HG03469 (cell line): ENCODE measurements at regions not wholly inside any gene's neighbourhood (a gene's known extent, or its start where the extent isn't known, plus 50 kb on each side); places are given as distances from the start of the nearest gene placed in this dataset.
"Not testable (repeated sequence)": the region's sequence is repeated elsewhere in the genome, so short reads cannot be mapped to it uniquely, and the experiment has no call there.

Experiments used
- ATAC-seq: cut with Tn5 transposase; IDR thresholded peaks from one replicate; pipeline ENCODE4 v1.9.1; 2021; ENCODE audit warnings: mild to moderate bottlenecking, moderate library complexity, moderate number of reproducible peaks; ENCODE audit not compliant: unreplicated experiment

GRCh38 chr7:29619111-29619510 lies 55.5 kb downstream of the PRR15 start:
- ATAC-seq = no peak

- ATAC-seq = no peak
These were observed 56.4 kb downstream of the PRR15 start for GRCh38 chr7:29619848-29620555.

GRCh38 chr7:29620556-29620930 lies 56.9 kb downstream of the PRR15 start:
- no peak for ATAC-seq

GRCh38 chr7:29622335-29623265 lies 59.0 kb downstream of the PRR15 start:
- no peak for ATAC-seq

GRCh38 chr7:29623973-29624372 lies 60.3 kb downstream of the PRR15 start:
- no peak for ATAC-seq

- ATAC-seq = no peak
These were observed 63.1 kb downstream of the PRR15 start for GRCh38 chr7:29626730-29627129.

- ATAC-seq = no peak
These were observed 64.0 kb downstream of the PRR15 start for GRCh38 chr7:29627631-29628030.

GRCh38 chr7:29629507-29629906 lies 65.9 kb downstream of the PRR15 start:
- no peak for ATAC-seq

GRCh38 chr7:29635067-29636008 lies 71.7 kb downstream of the PRR15 start:
- not testable (repeated sequence) for ATAC-seq

- no peak for ATAC-seq
These were observed 72.3 kb downstream of the PRR15 start for GRCh38 chr7:29636009-29636351.

- ATAC-seq = no peak
These were observed 73.7 kb downstream of the PRR15 start for GRCh38 chr7:29637374-29637773.

GRCh38 chr7:29638841-29639240 lies 75.2 kb downstream of the PRR15 start:
- ATAC-seq = not testable (repeated sequence)

GRCh38 chr7:29639386-29639785 lies 75.8 kb downstream of the PRR15 start:
- ATAC-seq = no peak

GRCh38 chr7:29639886-29640595 lies 76.4 kb downstream of the PRR15 start:
- no peak for ATAC-seq

GRCh38 chr7:29641651-29642050 lies 78.0 kb downstream of the PRR15 start:
- ATAC-seq = no peak

- no peak for ATAC-seq
These were observed 79.0 kb downstream of the PRR15 start for GRCh38 chr7:29642494-29643155.

- not testable (repeated sequence) for ATAC-seq
These were observed 82.5 kb downstream of the PRR15 start for GRCh38 chr7:29646116-29646515.

GRCh38 chr7:29647020-29647654 lies 83.5 kb downstream of the PRR15 start:
- no peak for ATAC-seq

- ATAC-seq = not testable (repeated sequence)
These were observed 84.1 kb downstream of the PRR15 start for GRCh38 chr7:29647691-29648210.
